ENCODE measurements at regions not wholly inside any gene's neighbourhood (a gene's known extent, or its start where the extent isn't known, plus 50 kb on each side); places are given as distances from the start of the nearest gene placed in this dataset.
"Not testable (repeated sequence)": the region's sequence is repeated elsewhere in the genome, so short reads cannot be mapped to it uniquely, and the experiment has no call there.

GRCh38 chr2:91503959-91504741 is 2812.7 kb downstream of the RPIA start:
- H3K27me3 ChIP-seq (ENCODE audit: control insufficient read depth, extremely low read depth, insufficient read depth, low read length); DNase-seq (ENCODE audit: low read depth, low spot score); H3K9me3 ChIP-seq (ENCODE audit: control insufficient read depth, low read depth, low read length); FAIRE-seq; H3K79me2 ChIP-seq (ENCODE audit: control insufficient read depth, insufficient read depth, low read length); H4K20me1 ChIP-seq (ENCODE audit: control insufficient read depth, extremely low read depth, insufficient read depth, low read length); H3K4me3 ChIP-seq (ENCODE audit: control insufficient read depth in 2 of 3, extremely low read depth in 1 of 3, insufficient read depth in 2 of 3, low read depth in 1 of 3, low read length in 3 of 3); H3K36me3 ChIP-seq (ENCODE audit: control insufficient read depth in 2 of 2, extremely low read depth in 1 of 2, insufficient read depth in 2 of 2, low read length in 2 of 2); dilution Hi-C loops (cut with MboI; ENCODE audit: extremely low pct_ligation_motif_present, low sequenced_read_pairs); H3K4me1 ChIP-seq (ENCODE audit: control insufficient read depth, extremely low read depth, insufficient read depth, low read length); H3K9me1 ChIP-seq (ENCODE audit: control insufficient read depth, extremely low read depth, insufficient read depth, low read length); H3K27ac ChIP-seq (ENCODE audit: control insufficient read depth, insufficient read depth, low read length); H2AFZ ChIP-seq (ENCODE audit: control insufficient read depth, low read length); H3K4me2 ChIP-seq (ENCODE audit: control insufficient read depth, extremely low read depth, insufficient read depth, low read depth, low read length); H3K9ac ChIP-seq (ENCODE audit: control insufficient read depth, extremely low read depth, insufficient read depth, low read length): not testable (repeated sequence)

GRCh38 chr2:91508816-91509215 is 2817.3 kb downstream of the RPIA start:
- H3K4me3 ChIP-seq (ENCODE audit: control insufficient read depth in 2 of 3, extremely low read depth in 1 of 3, insufficient read depth in 2 of 3, low read depth in 1 of 3, low read length in 3 of 3); dilution Hi-C loops (cut with MboI; ENCODE audit: extremely low pct_ligation_motif_present, low sequenced_read_pairs); DNase-seq (ENCODE audit: low read depth, low spot score); H3K9me1 ChIP-seq (ENCODE audit: control insufficient read depth, extremely low read depth, insufficient read depth, low read length); FAIRE-seq; H3K9ac ChIP-seq (ENCODE audit: control insufficient read depth, extremely low read depth, insufficient read depth, low read length); H3K79me2 ChIP-seq (ENCODE audit: control insufficient read depth, insufficient read depth, low read length); H3K9me3 ChIP-seq (ENCODE audit: control insufficient read depth, low read depth, low read length); H3K4me2 ChIP-seq (ENCODE audit: control insufficient read depth, extremely low read depth, insufficient read depth, low read depth, low read length); H4K20me1 ChIP-seq (ENCODE audit: control insufficient read depth, extremely low read depth, insufficient read depth, low read length); H3K4me1 ChIP-seq (ENCODE audit: control insufficient read depth, extremely low read depth, insufficient read depth, low read length); H3K27me3 ChIP-seq (ENCODE audit: control insufficient read depth, extremely low read depth, insufficient read depth, low read length); H3K27ac ChIP-seq (ENCODE audit: control insufficient read depth, insufficient read depth, low read length); H3K36me3 ChIP-seq (ENCODE audit: control insufficient read depth in 2 of 2, extremely low read depth in 1 of 2, insufficient read depth in 2 of 2, low read length in 2 of 2); H2AFZ ChIP-seq (ENCODE audit: control insufficient read depth, low read length): not testable (repeated sequence)

DNA sequence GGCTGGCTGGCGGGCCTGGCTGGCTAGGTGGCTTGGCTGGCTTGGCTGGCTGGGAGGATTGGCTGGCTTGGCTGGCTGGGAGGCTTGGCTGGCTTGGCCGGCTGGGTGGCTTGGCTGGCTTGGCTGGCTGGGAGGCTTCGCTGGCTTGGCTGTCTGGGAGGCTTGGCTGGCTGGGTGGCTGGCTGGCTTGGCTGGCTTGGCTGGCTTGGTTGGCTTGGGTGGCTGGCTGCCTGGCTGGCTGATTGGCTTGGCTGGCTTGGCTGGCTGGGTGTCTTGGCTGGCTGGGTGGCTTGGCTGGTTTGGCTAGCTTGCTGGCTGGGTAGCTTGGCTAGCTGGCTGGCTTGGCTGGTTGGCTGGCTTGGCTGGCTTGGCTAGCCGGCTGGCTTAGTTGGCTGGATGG is 2817.8 kb downstream of the RPIA start:
- FAIRE-seq; H3K4me2 ChIP-seq (ENCODE audit: control insufficient read depth, extremely low read depth, insufficient read depth, low read depth, low read length); H2AFZ ChIP-seq (ENCODE audit: control insufficient read depth, low read length); H3K9me3 ChIP-seq (ENCODE audit: control insufficient read depth, low read depth, low read length); H3K27ac ChIP-seq (ENCODE audit: control insufficient read depth, insufficient read depth, low read length); H4K20me1 ChIP-seq (ENCODE audit: control insufficient read depth, extremely low read depth, insufficient read depth, low read length); H3K27me3 ChIP-seq (ENCODE audit: control insufficient read depth, extremely low read depth, insufficient read depth, low read length); H3K9ac ChIP-seq (ENCODE audit: control insufficient read depth, extremely low read depth, insufficient read depth, low read length); H3K4me1 ChIP-seq (ENCODE audit: control insufficient read depth, extremely low read depth, insufficient read depth, low read length); H3K9me1 ChIP-seq (ENCODE audit: control insufficient read depth, extremely low read depth, insufficient read depth, low read length); dilution Hi-C loops (cut with MboI; ENCODE audit: extremely low pct_ligation_motif_present, low sequenced_read_pairs); H3K79me2 ChIP-seq (ENCODE audit: control insufficient read depth, insufficient read depth, low read length); H3K36me3 ChIP-seq (ENCODE audit: control insufficient read depth in 2 of 2, extremely low read depth in 1 of 2, insufficient read depth in 2 of 2, low read length in 2 of 2); DNase-seq (ENCODE audit: low read depth, low spot score); H3K4me3 ChIP-seq (ENCODE audit: control insufficient read depth in 2 of 3, extremely low read depth in 1 of 3, insufficient read depth in 2 of 3, low read depth in 1 of 3, low read length in 3 of 3): not testable (repeated sequence)

GRCh38 chr2:91511166-91511565 is 2819.7 kb downstream of the RPIA start:
- FAIRE-seq; H3K79me2 ChIP-seq (ENCODE audit: control insufficient read depth, insufficient read depth, low read length); H3K36me3 ChIP-seq (ENCODE audit: control insufficient read depth in 2 of 2, extremely low read depth in 1 of 2, insufficient read depth in 2 of 2, low read length in 2 of 2); H3K9me3 ChIP-seq (ENCODE audit: control insufficient read depth, low read depth, low read length); H3K27me3 ChIP-seq (ENCODE audit: control insufficient read depth, extremely low read depth, insufficient read depth, low read length); dilution Hi-C loops (cut with MboI; ENCODE audit: extremely low pct_ligation_motif_present, low sequenced_read_pairs); H3K27ac ChIP-seq (ENCODE audit: control insufficient read depth, insufficient read depth, low read length); H4K20me1 ChIP-seq (ENCODE audit: control insufficient read depth, extremely low read depth, insufficient read depth, low read length); H3K9me1 ChIP-seq (ENCODE audit: control insufficient read depth, extremely low read depth, insufficient read depth, low read length); H3K9ac ChIP-seq (ENCODE audit: control insufficient read depth, extremely low read depth, insufficient read depth, low read length); H2AFZ ChIP-seq (ENCODE audit: control insufficient read depth, low read length); H3K4me1 ChIP-seq (ENCODE audit: control insufficient read depth, extremely low read depth, insufficient read depth, low read length); H3K4me3 ChIP-seq (ENCODE audit: control insufficient read depth in 2 of 3, extremely low read depth in 1 of 3, insufficient read depth in 2 of 3, low read depth in 1 of 3, low read length in 3 of 3); H3K4me2 ChIP-seq (ENCODE audit: control insufficient read depth, extremely low read depth, insufficient read depth, low read depth, low read length); DNase-seq (ENCODE audit: low read depth, low spot score): not testable (repeated sequence)

DNA sequence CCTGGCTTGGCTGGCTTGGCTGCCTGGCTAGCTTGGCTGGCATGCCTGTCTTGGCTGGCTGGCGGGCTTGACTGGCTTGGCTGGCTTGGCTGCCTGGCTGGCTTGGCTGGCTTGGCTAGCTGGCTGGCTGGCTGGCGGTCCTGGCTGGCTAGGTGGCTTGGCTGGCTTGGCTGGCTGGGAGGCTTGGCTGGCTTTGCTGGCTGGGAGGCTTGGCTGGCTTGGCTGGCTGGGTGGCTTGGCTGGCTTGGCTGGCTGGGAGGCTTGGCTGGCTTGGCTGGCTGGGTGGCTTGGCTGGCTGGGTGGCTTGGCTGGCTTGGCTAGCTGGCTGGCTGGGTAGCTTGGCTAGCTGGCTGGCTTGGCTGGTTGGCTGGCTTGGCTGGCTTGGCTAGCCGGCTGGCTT is 2824.5 kb downstream of the RPIA start:
- dilution Hi-C loops (cut with MboI; ENCODE audit: extremely low pct_ligation_motif_present, low sequenced_read_pairs): not testable (repeated sequence)

More for the DNA sequence above, 2824.5 kb downstream of the RPIA start:
- not testable (repeated sequence) for H3K4me2 ChIP-seq (ENCODE audit: control insufficient read depth, extremely low read depth, insufficient read depth, low read depth, low read length); H3K36me3 ChIP-seq (ENCODE audit: control insufficient read depth in 2 of 2, extremely low read depth in 1 of 2, insufficient read depth in 2 of 2, low read length in 2 of 2); H3K27ac ChIP-seq (ENCODE audit: control insufficient read depth, insufficient read depth, low read length); H3K4me1 ChIP-seq (ENCODE audit: control insufficient read depth, extremely low read depth, insufficient read depth, low read length); H2AFZ ChIP-seq (ENCODE audit: control insufficient read depth, low read length); H3K79me2 ChIP-seq (ENCODE audit: control insufficient read depth, insufficient read depth, low read length); H3K4me3 ChIP-seq (ENCODE audit: control insufficient read depth in 2 of 3, extremely low read depth in 1 of 3, insufficient read depth in 2 of 3, low read depth in 1 of 3, low read length in 3 of 3); H3K9ac ChIP-seq (ENCODE audit: control insufficient read depth, extremely low read depth, insufficient read depth, low read length); FAIRE-seq; DNase-seq (ENCODE audit: low read depth, low spot score); H3K9me3 ChIP-seq (ENCODE audit: control insufficient read depth, low read depth, low read length); H3K27me3 ChIP-seq (ENCODE audit: control insufficient read depth, extremely low read depth, insufficient read depth, low read length); H3K9me1 ChIP-seq (ENCODE audit: control insufficient read depth, extremely low read depth, insufficient read depth, low read length); H4K20me1 ChIP-seq (ENCODE audit: control insufficient read depth, extremely low read depth, insufficient read depth, low read length)
